HG02884 (cell line): ENCODE measurements at regions not wholly inside any gene's neighbourhood (a gene's known extent, or its start where the extent isn't known, plus 50 kb on each side); places are given as distances from the start of the nearest gene placed in this dataset.

Experiments
- ATAC-seq: cut with Tn5 transposase; IDR thresholded peaks from one replicate; pipeline ENCODE4 v1.9.1; 2021; ENCODE audit warnings: mild to moderate bottlenecking, moderate library complexity; ENCODE audit not compliant: unreplicated experiment

DNA sequence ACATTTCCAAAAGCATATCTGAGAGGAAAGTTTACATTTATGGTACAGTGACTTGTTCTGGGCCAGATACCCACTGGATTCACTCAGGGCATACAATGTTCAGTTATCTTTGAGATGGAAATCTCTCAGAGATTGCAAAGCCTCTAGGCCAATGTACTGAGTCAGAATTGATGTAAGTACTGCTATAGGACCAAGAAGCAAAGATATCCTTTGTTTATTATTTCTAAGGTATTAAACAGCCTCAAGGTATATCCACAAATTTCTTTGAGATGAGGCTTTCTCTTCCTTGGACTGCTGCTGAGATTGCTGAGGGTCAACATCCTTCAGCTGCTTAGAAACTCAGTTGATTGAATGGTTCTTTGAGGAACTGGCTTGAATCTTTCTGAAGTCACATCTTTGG lies 484.0 kb downstream of the METTL15 start:
- ATAC-seq = no peak

DNA sequence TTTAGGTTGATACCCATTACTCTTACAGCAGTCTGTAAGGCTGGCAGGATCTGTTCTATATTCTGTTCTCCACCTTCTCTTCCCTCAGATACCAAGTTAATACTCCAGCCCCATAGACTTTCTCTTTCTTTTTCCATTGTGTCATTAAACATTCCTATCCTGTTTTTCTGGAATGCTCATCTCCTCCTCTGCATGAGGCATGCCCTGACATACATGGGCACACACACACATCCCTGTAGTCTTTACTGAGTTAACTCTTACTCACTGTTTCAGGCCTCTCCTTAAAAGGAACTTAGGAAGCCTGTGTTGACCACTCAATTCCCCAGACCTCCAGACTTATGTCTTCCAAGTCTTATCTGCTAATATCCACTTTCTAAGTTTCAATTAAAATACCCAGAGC lies 476.8 kb downstream of the METTL15 start:
- no peak for ATAC-seq

DNA sequence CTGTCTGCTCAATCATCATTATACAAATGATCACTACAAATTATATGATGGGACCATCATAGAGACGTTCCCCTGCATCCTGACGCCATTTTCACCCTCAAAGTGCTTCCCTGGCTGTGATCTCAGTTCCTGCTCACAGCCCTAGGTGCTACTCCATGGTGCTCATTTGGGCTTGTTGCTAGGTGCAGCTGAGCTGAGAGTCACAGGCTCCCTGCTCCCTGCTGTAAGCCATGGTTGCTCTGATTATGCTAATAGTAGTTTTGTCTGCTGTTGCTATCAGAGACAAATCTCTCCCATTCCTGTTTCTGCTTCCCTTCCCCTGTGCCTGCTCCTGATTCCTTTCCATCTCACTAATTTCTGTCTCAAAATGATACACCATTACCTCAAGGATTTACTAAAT lies 474.3 kb downstream of the METTL15 start:
- no peak for ATAC-seq

DNA sequence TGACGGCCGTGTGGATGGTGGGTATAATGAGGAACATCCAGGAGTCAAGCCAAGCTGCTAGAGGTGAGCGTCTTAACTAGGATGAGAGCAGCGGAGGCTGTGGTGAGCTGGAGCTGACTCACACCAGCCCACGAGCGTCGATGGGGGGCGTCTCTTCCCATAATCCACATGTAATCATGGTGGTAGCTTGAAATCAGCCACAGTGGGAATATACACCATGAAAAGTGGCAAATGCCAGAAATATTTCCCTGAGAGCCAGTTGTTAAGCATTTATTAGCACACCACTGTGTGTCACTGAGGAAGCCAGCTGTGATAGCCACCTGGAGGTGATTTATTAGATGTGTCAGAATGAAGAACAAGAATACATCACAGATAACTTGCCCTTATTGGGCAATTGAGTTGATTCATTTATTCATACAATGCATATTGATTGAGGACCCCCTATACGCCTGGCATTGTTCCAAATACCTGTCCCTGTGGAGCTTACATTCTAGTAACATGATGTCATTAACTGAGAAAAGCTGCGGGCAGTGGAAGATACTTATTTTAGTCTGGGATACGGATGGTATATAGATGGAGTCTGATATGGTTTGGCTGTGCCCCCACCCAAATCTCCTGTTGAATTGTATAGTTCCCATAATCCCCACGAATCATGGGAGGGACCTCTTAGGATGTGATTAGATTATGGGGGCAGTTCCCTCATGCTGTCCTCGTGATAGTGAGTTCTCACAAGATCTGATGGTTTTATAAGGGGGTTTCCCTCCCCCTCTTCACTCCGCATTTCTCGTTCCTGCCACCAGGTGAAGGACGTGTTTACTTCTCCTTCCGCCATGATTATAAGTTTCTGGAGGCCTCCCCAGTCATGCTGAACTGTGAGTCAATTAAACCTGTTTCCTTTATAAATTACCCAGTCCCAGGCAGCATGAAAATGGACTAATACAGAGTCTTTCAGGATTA lies 473.4 kb downstream of the METTL15 start:
- ATAC-seq = no peak

DNA sequence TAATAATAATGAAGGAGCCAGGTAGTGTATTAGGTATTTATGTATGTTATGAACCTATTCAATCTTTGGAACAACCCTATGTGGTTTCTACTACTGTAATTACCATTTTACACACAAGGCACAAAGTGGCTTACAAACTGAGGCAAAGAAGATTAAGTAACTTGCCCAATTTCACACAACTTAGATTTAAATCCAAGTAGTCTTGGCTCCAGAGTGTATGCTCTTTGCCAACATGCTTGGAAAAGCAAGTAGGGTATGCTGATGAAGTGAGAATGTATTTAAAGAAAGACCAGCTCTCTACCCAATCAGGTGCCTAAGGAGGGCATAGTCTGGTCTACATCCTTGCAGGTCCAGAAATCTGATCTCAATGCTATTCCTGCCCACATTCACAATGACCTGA lies 463.2 kb downstream of the METTL15 start:
- no peak for ATAC-seq

DNA sequence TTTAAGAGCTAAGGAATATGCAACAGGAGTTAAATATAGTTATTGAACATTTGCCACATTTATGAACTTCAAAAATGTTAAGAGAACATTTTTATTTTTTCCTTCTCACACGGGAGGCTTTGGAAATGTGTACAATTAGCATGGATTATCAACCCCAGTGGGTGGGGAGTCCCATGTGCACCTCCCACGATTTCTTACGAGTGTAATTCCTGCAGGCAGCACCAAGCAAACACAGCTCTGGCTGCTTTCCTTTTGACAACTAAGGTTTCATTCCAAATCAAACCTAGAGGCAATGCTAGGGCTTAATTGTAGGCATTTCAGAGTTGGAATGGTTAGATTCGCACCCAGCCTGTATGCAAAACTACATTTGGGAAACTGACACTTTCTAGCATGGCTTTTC lies 460.9 kb downstream of the METTL15 start:
- ATAC-seq = no peak

DNA sequence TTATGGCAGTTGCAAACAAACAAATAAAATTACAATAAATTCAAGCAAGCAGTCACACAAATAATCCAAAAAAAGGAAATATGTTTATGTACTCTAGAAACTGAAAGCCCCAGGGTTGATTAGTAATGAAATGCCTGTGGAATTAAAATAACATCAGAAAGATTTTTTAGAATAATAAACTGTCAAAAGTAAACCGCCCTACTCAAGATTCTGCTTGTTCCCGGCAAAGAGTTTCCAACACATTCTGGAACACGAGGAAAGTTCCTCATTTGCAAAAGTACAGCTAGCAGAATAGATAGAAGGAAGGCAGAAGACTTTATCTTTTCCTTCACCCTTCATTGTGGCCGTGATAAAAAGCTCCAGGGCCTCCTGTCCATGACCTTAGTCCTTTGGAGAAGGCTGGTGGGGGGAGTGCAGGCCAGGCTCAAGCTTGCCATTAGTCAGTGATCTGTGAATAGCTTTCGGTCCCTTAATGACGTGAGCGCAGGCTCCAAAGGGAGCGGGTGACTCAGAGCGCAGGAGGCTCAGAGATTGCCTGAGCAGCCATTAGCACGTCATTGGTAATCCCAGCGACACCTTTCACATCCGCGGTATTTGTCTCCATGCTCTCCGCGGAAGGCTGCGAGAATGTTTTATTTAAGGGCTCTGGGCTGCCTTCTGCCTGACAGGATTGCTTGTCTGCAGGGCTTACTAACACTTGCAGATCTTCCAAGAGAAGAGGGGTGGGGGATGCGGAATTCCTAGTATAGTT lies 458.3 kb downstream of the METTL15 start:
- no peak for ATAC-seq

DNA sequence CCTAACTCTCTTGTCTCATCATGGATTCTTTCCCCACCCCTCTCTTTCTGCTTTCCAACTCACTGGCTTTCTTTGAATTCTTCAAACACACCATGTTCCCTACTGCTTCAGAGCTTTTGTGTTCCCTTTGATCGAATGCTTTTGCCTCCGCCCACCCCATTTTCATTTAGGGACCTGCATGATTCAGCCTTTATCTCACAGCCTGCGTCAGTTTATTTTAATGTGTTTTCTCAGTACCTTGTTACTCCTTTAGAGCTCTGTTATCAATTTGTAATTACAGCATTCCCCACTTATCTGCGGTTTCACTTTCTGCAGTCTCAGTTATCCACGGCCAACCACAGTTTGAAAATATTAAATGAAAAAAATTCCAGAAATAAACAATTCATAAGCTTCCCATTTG lies 451.3 kb downstream of the METTL15 start:
- no peak for ATAC-seq

DNA sequence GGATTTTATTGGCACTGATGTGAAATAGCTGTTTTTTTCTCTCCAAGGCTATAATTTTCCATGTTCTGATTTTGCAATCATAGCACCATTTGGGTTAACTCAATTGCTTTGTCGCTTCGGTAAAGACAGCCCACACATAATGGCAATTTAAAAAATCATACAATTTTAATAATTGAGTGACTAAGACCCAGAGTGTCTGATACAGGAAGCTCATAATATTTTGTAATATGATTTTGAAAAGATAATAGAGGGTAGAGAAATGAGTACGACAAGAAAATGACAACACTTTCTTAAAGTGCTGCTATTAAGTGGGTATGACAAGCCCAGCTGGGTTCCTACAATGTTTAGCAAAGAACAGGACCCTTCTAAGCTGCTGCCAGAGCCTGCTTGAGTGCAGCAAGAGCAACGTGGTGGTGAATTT lies 439.1 kb downstream of the METTL15 start:
- ATAC-seq = no peak

DNA sequence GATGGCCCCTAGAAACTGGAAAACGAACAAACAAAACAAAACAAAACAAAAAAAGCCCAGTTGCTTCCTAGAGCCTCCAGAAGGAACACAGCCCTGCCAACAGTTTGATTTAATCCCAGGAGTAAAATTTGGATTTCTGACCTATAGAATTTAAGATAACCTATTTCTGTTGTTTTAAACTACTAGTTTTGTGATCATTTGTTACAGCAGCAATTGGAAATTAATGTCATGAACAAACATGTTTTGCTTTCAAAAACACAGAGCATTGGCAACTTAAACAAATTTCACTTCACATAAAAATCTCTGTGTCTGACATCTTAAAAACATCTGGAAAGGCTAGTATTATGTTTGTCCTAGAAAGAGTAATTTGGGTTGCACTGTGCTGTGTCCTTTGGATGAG lies 437.3 kb downstream of the METTL15 start:
- no peak for ATAC-seq

DNA sequence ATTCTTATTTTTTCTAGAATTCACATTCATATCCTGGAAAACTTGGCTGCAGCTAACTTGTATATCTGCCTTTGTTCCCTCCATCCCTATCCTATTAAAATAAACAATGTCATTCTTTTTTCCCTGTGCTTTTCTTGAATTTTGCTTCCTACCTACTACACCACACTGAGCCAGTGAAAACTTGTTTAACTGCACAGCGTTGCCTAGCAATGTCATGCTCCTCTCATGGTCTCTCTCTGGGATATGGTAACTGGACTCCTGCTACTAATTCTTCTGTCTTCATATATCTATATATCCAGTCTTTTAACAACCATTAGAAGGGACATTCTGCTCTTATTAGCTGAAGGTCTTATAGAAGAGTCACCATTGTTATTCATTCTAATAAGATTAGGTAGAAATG lies 434.4 kb downstream of the METTL15 start:
- no peak for ATAC-seq

DNA sequence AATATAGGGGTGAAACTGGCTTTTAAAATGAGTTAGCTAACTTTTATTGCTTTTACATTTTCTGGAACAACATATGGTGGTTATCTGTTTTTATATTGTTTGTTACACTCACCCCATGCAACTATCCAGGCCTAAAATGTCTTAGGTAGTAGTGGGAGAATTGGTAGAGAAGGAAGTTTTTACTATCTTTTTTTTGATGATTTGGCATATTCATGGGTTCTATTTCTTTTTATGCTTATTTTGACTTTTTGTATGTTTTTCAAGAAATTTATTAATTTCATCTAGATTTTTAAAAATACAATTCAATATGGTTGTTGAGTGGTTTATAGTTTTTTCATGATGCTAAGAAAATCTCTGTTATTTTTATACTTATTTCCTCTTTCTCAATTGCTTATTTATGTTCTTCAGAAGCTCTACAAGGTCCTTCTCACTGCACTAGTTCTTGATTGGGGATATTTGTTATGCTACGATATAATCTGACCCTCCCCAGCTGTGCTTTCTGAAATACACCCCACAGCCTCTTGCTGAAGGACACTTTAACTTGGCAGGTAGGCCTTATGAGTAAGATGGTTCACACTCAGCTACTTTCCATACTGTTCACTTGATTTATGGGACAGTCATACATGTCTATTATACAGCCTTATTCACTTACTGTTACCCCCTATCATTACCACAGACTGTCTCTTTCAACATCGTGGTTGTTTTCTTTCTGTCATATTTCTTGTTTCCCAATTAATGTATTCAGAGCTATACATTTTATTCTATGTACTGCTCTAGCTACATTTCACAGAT lies 431.2 kb downstream of the METTL15 start:
- ATAC-seq = no peak

DNA sequence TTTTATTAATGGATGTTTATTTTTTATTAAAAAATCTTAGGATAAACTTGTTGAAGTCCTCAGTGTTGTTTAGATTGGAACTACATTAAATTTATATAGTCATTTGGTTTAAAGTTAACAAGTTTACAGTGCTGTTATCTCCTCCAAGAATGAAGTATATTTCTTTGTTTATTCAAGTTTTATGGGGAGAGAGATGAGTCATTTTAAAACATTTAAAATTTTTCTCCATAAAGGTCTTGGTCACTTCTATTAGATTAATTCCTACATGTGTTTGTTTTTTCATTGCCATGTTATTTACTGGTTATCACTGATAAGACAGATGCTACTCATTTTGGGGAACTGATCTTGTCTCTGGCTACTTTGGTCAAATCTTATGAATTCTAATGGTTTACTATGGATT lies 429.6 kb downstream of the METTL15 start:
- no peak for ATAC-seq

DNA sequence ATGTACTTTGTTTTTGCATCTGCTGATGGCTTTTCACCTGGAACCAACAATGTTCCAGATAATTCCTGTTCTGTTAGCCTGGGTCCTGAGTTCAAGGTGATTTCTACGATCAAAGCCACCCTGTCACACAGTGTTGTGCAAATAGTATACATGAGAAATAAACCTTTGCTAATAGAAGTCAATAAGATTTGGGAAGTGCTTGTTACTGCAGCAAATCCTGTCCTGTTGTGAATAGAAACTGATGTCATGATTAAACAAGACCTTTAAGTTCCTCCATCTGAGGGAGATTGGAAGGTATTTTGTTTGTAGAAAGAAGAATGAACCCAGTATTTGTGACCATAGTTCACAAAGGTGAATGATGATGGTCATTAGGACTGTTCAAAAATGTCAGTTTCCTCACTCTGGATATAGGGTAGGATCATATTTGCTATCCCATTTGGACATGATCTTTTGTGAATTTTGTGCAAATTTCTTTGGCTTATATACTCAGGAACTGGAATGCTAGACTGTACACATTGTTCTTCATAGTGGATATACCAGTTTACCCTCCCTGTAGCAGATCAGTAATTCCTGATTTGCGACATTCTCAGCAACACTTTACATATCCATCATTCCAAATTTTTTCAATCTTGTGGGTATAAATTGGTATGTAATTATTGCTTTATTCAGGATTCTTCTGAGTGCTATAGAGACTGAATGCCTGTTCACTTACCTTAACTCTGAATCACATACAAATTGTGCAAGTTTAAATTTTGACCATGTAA lies 428.5 kb downstream of the METTL15 start:
- no peak for ATAC-seq

DNA sequence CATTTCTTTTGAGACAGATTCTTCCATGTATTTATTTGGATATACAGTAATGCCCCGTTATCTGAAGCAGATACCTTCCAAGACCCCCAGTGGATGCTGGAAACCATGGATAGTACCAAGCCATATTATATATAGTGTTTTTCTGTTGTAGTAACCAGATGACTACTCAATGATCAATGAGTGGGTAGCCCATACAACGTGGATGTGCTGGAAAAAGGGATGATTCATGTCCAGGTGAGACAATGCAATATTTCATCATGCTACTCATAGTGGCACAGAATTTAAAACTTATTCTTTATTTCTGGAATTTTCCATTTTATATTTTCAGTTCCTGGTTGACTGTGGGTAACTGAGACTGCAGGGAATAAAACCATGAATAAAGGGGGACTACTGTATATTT lies 427.5 kb downstream of the METTL15 start:
- ATAC-seq = no peak

DNA sequence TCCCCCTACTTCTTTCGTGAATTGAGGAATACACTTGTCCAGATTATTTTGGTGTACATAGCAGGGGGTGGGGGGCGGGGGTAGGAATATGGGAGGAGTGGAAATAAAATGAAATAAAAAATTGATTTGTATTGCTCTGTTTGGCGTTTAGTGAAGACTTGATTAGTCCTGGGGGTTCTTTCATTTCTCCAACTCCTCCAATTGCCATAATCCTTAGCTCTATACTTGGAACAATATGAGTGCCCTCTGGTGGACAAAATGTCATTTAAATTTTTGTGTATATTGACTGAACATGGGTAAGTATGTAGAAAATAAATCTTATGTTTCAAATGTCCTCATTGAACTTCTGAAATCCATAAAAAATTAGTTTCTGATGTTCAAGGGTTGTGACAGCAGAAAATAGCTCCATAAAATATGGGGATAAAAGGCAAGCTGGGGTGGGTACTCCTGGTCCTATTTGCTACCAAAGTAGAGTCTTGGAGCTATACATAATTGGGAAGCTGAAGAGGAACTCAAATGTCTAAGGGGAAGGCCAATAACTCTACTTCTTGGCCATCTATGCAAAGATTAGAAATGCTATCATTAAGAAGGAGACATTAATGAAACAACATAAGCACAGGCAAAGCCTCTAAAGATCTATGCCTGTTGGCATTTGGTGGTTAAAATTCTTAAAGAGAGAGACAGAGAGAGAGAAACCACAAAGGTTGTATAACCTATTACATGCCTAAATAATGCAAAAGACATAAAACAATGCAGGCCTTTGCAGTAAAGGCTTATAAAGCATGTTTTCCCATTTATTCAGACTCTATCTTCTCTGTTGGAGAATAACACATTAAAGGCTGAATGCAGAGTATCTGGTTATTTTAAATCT lies 421.6 kb downstream of the METTL15 start:
- no peak for ATAC-seq

DNA sequence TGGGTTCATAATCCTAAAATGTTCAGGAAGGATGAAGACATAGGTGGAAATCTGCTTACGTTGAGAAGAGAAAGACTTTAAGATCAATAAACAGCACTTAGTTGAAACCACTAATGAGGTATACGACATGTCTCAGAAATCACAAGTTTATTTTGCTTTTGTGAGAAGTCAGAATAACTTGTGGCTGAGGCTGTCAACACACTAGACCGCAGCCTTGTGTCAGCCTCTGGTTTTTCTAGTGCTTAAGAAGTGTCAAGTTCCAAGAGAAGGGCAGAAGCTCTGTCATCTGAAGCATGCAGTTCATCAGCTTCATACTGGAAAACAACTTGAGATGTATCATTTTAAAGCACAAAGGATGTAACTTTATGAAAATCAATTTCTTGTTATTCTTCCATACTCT lies 420.9 kb downstream of the METTL15 start:
- no peak for ATAC-seq

DNA sequence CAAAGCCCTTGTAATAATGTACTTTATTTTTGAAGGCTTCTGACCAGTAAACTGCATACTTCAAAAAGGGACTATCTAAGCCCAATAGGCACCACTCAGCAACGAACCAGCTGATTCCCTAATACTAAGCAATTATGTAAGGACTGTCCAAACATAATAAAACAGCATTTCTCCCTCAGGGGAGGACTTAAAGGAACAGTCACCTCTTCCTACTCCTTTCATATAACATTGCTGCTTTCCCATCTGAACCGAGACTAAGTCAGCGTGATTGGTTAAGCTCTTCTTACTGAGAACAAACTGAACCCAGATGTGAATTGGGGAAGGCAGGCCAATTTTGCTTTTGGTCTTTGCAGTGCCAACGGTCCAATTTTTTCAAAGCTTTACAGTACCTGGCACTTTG lies 420.0 kb downstream of the METTL15 start:
- ATAC-seq = no peak

DNA sequence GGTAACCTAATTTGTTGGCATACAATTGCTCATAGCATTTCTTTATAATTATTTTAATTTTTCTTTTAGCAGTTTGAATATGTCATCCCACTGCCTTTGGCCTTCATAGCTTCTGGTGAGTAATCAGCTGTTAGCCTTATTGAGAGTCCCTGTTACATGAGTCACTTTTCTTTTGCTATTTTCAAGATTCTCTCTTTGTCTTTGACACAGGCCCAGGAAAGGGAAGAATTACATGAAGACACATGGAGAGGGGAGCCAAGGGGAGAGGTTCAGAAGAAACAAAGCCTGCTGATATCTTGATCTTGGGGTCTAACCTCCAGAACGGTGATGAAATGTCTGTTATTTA lies 418.2 kb downstream of the METTL15 start:
- no peak for ATAC-seq
